HG03025 (cell line): ENCODE measurements at regions not wholly inside any gene's neighbourhood (a gene's known extent, or its start where the extent isn't known, plus 50 kb on each side); places are given as distances from the start of the nearest gene placed in this dataset.

Experiments used
- ATAC-seq: cut with Tn5 transposase; IDR thresholded peaks from one replicate; pipeline ENCODE4 v1.9.1; 2021; ENCODE audit warnings: mild to moderate bottlenecking, moderate library complexity; ENCODE audit not compliant: unreplicated experiment, low FRiP score

DNA sequence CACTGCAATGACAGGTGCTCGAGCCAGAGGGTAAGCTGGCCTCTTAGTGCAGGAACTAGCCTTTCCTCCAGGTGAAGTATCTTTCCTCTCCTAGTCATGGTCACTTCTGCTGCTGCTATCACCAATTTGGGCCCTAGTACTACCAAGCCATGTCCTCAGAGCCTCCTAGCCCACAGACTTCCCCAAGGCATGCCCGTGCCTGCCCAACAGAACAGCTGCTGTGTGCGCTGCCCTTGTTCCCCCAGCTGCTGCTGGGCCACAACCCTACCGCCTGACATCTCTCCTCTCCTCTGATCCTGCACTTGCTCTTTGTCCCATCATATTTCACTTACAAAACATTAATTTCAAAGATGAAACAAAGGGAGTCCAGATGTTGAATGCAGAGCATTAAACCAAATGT is 168.5 kb upstream of the FREM2 start:
- no peak for ATAC-seq

DNA sequence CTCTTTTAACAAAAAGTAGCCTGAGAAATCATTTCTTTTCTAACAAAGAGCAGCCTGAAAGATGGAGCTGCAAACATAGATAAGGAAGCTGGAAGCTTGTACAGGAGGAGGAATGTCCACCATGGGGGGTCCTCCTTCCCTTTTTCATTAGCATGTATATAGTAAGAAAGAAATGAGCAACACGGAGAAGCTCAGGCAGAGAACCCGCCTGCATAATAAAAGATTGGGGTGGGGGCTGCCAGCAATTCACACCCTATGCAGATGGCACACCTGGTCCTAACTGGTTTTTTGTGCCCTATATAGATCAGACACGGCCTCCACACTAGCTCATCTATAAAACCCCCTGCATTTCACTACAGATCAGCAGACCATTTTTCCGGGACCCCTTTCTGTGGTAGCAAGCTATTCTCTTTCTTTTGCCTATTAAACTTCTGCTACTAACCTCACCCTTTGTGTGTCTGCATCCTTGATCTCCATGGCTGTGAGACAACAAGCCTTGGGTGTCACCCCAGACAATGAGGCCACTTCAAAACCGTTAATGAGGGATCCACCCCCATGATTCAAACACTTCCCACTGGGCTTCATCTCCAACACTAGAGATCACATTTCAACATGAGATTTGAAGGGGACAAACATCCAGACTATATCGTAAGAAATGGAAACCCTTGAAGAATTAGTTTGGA is 167.5 kb upstream of the FREM2 start:
- no peak for ATAC-seq

- ATAC-seq, result no peak
Observed at GRCh38 chr13:38520041-38520440, 166.8 kb upstream of the FREM2 start.

DNA sequence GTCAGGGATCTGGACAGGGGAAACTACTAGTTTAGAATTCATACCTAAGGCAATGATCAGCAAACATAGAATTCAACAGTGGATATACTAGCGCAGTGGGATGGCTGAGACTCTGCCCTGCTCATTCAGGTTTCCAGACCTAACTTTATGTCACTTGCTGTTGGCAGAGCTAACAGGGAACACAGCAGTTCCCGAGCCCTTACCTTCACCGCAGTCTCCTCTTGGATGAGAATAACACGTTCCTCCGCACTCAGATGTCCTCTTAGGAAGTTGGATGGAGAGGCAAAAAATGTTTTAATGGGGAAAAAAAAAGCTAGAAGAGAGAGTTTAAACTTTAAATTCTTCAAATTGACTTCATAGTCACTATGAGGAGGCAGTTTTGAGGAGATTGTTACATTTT is 159.7 kb upstream of the FREM2 start:
- no peak for ATAC-seq

DNA sequence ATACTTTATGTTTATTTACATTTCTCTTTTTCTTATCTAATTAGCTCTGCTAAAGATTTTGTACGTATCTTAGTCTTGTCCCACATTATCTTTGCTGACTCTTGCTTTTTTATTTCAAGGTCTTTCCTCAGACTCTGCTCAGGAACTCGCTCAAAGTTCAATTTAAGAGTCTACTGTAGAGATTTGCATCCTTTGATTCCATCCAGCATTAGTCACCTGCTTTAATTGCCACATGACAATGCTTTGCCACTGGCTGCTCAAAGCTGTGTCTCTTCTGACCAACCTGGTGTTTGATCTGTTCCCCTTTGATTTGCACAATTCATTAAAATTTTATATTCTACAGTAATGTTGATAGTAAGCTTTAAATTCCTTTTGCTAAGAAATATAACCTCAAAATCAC is 157.9 kb upstream of the FREM2 start:
- ATAC-seq, result no peak

DNA sequence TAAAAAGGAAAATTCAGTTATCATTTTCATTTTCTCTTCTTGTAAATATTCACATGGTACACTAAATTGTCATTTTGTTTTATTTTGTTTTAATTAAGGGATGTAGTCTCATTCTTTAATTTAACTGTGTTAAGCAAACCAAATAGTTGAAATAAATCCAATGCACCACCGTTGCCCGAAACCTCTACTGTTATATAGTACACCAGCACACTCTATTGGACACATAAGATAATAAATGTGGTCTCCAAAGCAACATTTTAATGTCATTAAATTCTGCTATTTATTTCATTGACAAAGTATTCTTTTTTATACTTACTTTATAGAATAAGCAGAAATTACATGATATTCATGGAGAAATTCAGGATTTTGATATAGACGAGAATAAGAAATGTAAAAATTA is 156.4 kb upstream of the FREM2 start:
- ATAC-seq, result no peak

DNA sequence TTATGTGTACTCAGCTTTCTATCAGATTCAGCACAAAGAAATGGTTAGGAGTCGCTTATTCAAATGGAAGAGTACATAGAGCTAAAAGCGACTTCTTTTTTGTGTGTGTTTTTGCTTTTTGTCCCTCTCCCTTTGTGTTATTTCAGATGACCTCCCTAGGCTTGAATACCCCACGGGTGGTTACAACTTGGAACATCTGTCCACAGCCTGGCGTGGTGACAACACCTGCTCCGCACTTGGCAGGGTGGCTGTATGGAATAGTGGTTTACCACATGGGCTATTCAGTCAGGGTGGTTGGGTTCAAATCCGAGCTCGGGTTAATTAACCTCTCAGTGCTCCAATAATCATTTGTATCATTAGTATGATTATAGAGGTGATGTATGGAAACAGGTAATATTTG is 151.6 kb upstream of the FREM2 start:
- ATAC-seq, result no peak

DNA sequence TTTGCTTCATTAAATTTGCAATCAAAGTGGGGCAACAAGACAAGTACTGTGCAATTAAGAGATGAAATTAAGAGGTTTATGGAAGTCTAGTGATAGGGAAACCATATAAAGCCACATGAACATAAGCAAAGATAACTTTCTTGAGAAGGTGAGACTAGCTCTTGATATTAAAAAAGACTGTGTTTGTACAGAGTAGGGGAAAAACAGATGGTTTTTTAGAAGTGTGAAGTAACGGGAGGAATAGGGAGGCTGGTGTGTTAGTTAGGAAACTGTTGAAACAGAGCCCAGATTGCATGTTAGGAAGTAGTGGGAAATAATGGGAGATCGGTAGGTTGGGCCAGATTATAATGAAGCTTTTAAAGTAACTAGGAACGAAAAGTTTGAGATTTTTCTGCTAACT is 149.8 kb upstream of the FREM2 start:
- no peak for ATAC-seq

DNA sequence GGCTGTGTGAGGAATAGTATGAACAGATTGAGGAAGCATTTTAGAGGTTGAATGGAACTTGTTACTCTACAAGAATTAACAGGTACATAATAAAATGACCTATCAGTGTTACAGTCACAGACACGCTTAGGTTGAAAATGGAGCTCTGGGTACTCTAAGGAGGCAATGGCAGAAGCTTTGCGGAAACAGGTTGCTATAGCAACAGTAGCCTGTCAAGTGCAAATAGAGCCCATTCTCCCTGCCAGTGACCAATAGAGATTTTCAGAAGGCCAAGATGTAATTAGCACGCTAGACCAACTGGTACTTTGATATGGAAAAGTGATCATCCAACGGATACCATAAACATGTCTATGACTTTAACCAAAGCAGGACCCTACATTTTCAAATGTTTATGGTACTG is 148.5 kb upstream of the FREM2 start:
- no peak for ATAC-seq

DNA sequence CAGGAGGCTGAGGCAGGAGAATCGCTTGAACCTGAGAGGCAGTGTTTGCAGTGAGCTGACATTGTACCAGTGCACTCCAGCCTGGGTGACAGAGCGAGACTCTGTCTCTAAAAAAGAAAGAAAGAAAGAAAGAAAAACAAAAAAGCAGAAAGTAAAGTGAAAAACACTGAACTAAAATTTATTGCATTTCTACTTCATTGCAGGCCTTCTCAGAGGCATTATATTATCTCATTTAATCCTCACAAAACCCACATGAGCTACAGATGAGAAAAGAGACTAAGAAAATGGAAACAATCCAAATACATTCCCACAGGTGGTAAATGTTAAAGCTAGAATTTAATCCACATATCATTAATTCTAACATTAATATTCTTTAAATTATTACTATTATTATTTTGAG is 147.2 kb upstream of the FREM2 start:
- no peak for ATAC-seq

DNA sequence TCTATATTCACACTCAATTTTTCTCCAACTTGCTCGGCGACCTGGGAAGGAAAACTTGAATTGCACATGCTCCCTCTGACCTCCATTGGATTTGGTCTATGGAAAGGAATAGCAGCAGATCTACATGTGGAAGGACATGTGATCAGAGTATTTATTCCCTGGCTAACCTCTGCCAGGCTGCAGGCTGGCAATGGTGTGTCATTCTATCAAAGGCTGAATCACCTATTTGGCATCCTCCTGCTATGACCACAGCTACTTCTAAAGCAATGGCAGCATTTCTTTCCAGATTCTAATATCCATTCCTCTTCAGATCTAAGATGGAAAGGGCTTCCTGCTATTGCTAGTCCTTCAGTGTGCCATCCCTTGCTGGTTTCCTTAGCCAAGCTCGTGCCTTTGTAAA is 144.3 kb upstream of the FREM2 start:
- ATAC-seq, result no peak

GRCh38 chr13:38543561-38543960 is 143.3 kb upstream of the FREM2 start:
- no peak for ATAC-seq

DNA sequence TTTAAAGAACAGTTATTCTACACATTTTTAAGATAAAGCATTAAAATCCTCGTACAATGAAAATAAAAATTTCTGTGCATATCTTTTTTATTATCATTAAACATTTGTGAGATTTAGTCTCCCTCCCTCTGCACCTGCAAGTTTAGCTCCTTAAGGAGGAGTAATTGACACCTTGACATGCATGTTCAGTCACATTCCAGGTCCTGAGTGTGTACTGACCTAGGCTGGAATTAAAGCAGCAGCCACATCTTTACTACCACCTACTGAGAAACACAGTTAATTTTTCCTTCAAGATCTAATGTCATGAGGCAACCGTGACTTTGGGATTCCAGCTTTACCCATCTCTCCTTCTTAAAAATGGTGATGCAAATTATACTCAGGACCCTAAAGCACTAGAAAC is 123.1 kb upstream of the FREM2 start:
- ATAC-seq, result no peak

- no peak for ATAC-seq
Observed at GRCh38 chr13:38564256-38565150, 122.4 kb upstream of the FREM2 start.

- no peak for ATAC-seq
Observed at GRCh38 chr13:38566023-38566422, 120.9 kb upstream of the FREM2 start.

GRCh38 chr13:38566519-38566918 is 120.4 kb upstream of the FREM2 start:
- no peak for ATAC-seq

DNA sequence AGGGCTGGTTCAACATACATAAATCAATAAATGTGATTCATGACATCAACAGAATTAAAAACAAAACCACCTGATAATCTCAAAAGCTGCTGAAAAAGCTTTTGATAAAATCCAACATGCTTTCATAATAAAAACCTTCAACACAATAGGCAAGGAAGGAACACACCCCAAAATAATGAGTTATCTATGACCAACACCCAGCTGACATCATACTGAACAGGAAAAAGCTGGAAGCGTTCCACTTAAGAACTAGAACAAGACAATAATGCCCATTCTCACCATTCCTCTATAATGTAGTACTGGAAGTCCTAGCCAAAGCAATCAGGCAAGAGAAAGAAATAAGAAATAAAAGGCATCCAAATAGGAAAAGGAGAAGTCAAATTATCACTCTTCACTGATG is 116.2 kb upstream of the FREM2 start:
- ATAC-seq, result no peak

- no peak for ATAC-seq
Observed at GRCh38 chr13:38575427-38575826, 111.5 kb upstream of the FREM2 start.

- ATAC-seq, result no peak
Observed at GRCh38 chr13:38577048-38577447, 109.8 kb upstream of the FREM2 start.

GRCh38 chr13:38582133-38582532 is 104.7 kb upstream of the FREM2 start:
- peak; percentile 64 for ATAC-seq

GRCh38 chr13:38590230-38590629 is 96.6 kb upstream of the FREM2 start:
- no peak for ATAC-seq
